Esophagus muscularis mucosa (tissue), 4 donors: ENCODE measurements at regions not wholly inside any gene's neighbourhood (a gene's known extent, or its start where the extent isn't known, plus 50 kb on each side); places are given as distances from the start of the nearest gene placed in this dataset.

Experiments used
- CTCF ChIP-seq, 3 experiments: fragments of 200-600 bp in 2 of 3; fragments of 450-650 bp in 1 of 3; sonication (generic) in 2 of 3; IDR thresholded peaks; one replicate each; pipeline ENCODE4 v1.5.1; 2017 to 2019; ENCODE audit warnings: antibody characterized with exemption in 3 of 3, mild to moderate bottlenecking in 2 of 3, moderate library complexity in 1 of 3
- EP300 ChIP-seq: sonication (generic); formaldehyde crosslinking; IDR thresholded peaks from one replicate; pipeline ENCODE4 v1.6.1; 2017; ENCODE audit warnings: antibody characterized with exemption
- POLR2AphosphoS5 ChIP-seq, 2 donors: sonication (generic); formaldehyde crosslinking; IDR thresholded peaks; one replicate each; pipeline ENCODE4 v1.6.1; 2017; ENCODE audit warnings: antibody characterized with exemption in 2 of 2

DNA sequence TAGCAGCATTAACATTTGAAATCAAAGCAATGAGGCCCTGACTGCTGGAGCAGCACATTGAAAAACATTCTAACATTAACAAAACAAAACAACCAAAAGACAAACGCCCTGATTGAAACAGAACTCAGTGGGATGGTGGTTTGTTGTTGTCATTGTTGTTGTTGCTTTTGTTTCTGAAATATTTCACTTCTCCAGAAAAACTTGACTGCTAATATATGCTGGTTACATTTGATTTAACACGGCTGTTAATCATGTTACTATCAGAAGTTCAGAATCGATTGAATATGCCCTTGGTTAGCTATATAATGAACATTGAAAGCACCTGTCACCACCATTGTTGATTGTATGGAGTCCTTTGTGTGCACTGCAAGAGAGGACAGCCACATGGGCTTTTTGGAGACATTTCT lies 790.4 kb upstream of the GALNTL6 start:
- TF ChIP-seq CTCF (IDR thresholded peaks at IDR 0.05) (no peak), EP300 (no peak), POLR2AphosphoS5 (IDR thresholded peaks at IDR 0.05) (no peak)
